G401 (cell line): ENCODE measurements at regions not wholly inside any gene's neighbourhood (a gene's known extent, or its start where the extent isn't known, plus 50 kb on each side); places are given as distances from the start of the nearest gene placed in this dataset.
A peak's percentile ranks its signal among the peaks of the same experiment; 100 is the strongest.

Source experiments
- DNase-seq: peaks from one replicate; pipeline ENCODE4 v3.0.0-alpha.2; 2015; ENCODE audit warnings: low spot score
- in situ Hi-C: cut with HindIII; loops from 2 replicates; pipeline ENCODE4 v1.10.0; 2016; ENCODE audit warnings: low sequenced_read_pairs, mixed read lengths

- DNase-seq, result no peak
- in situ Hi-C loops, result no loop called here
These were observed 92.6 kb upstream of the TRPC3 start for GRCh38 chr4:122044501-122044900.

- in situ Hi-C loops, result no loop called here
- no peak for DNase-seq
These were observed 89.5 kb upstream of the TRPC3 start for GRCh38 chr4:122041312-122041711.

- DNase-seq, result no peak
- in situ Hi-C loops, result no loop called here
These were observed 87.0 kb upstream of the TRPC3 start for GRCh38 chr4:122038896-122039295.

GRCh38 chr4:122034619-122035018, 82.8 kb upstream of the TRPC3 start:
- DNase-seq, result no peak
- in situ Hi-C loops, result no loop called here

GRCh38 chr4:122027203-122027602, 75.3 kb upstream of the TRPC3 start:
- in situ Hi-C loops, result no loop called here
- DNase-seq, result no peak

GRCh38 chr4:122017296-122017695, 65.4 kb upstream of the TRPC3 start:
- in situ Hi-C loops, result no loop called here
- no peak for DNase-seq

- DNase-seq, result no peak
These were observed 63.3 kb upstream of the TRPC3 start for GRCh38 chr4:122015203-122015602.

GRCh38 chr4:122012735-122013134, 60.9 kb upstream of the TRPC3 start:
- no peak for DNase-seq
- in situ Hi-C loops, result no loop called here

More at GRCh38 chr4:122015203-122015602, 63.3 kb upstream of the TRPC3 start:
- in situ Hi-C loops, result no loop called here

- in situ Hi-C loops, result no loop called here
- DNase-seq, result no peak
These were observed 58.8 kb upstream of the TRPC3 start for GRCh38 chr4:122010610-122011009.

GRCh38 chr4:122009524-122009923, 57.7 kb upstream of the TRPC3 start:
- in situ Hi-C loops, result no loop called here
- DNase-seq, result no peak

GRCh38 chr4:122007016-122007415, 55.2 kb upstream of the TRPC3 start:
- in situ Hi-C loops, result no loop called here
- no peak for DNase-seq

- in situ Hi-C loops, result no loop called here
- DNase-seq, result no peak
These were observed 53.4 kb upstream of the TRPC3 start for GRCh38 chr4:122005064-122005755.

GRCh38 chr4:122003335-122003734, 51.5 kb upstream of the TRPC3 start:
- in situ Hi-C loops, result no loop called here

More at GRCh38 chr4:122003335-122003734, 51.5 kb upstream of the TRPC3 start:
- peak; percentile 2 for DNase-seq
